GM18867 (cell line): ENCODE measurements at regions not wholly inside any gene's neighbourhood (a gene's known extent, or its start where the extent isn't known, plus 50 kb on each side); places are given as distances from the start of the nearest gene placed in this dataset.
"Not testable (repeated sequence)": the region's sequence is repeated elsewhere in the genome, so short reads cannot be mapped to it uniquely, and the experiment has no call there.

Source experiments
- ATAC-seq: cut with Tn5 transposase; IDR thresholded peaks from one replicate; pipeline ENCODE4 v1.9.1; 2021; ENCODE audit warnings: mild to moderate bottlenecking, moderate library complexity; ENCODE audit not compliant: unreplicated experiment

DNA sequence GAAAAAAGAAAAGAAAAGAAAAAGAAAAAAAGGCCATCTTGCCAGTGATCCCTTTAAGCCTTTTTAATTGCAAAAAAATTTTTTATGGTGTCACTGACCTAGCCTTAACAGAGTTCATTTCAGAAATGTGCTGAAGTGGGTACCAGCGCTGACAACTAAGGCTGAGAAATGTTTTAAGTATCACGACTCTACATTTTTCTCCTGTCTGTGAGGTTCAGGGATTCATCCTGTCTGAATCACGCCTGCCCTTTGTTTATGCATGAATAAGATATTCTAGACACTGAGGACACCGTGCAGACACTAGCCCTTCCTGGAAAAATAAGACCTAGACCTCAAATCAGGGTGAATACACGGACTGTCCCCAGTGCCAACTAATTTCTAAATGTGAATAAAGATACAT lies 154.4 kb upstream of the NOCT start:
- no peak for ATAC-seq

DNA sequence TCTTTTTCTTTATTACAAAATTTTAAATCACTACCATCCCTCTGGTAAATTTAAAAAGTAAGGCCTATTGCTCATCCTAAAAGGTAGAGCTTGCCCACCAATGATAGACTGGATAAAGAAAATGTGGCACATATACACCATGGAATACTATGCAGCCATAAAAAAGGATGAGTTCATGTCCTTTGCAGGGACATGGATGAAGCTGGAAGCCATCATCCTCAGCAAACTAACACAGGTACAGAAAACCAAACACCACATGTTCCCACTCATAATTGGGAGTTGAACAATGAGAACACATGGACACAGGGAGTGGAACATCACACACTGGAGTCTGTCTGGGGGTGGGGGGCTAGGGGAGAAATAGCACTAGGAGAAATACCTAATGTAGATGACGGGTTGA lies 155.2 kb upstream of the NOCT start:
- ATAC-seq = not testable (repeated sequence)

DNA sequence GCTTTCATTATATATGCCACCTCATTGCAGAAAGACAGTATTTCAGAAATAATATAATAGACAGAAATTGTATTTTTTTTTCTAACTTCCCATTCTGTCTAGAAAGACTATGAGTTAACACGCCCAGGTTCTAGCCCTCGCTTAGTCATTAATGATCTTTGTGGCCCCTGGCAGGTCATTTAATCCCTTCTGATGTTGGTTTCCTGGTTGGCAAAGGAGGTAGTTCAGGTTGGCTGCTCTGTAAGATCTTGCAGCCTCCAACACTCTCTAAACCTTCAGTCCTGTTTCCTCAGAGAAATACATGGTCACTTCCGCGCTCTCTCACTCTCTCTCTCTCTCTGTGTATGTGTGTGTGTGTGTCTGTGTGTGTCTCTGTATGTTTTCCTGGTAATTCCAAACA lies 156.3 kb upstream of the NOCT start:
- no peak for ATAC-seq

DNA sequence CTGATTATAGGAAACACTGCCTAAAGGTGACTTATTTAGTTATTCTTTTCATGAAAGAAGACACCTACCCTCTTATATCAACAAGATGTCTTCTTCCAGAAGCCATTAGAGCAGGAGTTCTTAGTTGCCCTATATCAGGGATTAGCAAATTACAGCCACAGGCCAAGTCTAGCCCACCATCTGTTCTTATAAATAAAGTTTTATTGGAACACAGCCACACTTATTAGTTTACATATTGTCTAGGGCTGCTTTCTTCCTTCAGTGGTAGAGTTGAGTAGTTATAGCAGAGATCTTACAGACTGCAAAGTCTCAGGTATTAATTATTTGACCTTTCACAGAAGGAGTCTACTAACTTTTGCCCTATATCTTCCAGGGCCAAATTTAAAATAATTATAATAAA lies 157.2 kb upstream of the NOCT start:
- ATAC-seq = no peak

DNA sequence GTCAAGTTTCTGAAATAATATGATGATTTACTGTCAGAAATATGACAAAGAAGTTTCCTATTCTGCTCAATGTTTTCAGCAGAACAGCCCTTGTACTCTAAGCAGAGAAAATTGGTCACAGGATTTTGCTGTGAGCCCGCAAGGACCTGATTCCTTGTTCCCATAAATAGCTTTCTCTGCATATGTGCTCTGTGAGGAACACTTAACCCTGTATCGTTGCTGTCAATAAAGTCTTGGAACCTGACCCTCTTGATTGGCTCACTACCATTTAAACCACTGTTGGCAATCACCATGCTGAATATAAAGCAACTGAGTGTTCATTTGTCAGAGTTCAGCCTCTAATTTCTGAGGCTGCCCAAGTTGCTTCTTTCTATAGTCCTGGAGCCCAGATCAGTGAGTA lies 158.2 kb upstream of the NOCT start:
- no peak for ATAC-seq

DNA sequence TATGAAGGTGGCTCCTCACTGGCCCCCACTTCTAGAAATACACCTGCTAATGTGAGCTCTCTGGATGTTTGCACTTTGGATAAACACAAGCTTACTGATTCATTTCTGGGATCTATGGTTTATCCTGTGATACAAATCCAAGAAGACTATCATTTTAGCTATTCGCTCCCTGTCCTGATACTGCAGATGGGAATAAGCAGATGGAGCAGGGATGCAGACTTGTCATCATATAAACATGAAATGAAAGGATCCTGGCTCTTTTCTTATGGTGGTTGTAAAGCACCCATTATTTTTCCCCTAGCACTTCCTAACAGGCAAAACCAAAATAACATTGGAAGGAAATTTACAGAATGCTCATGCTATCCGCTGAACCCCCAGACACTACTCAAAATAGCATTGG lies 162.9 kb upstream of the NOCT start:
- no peak for ATAC-seq

DNA sequence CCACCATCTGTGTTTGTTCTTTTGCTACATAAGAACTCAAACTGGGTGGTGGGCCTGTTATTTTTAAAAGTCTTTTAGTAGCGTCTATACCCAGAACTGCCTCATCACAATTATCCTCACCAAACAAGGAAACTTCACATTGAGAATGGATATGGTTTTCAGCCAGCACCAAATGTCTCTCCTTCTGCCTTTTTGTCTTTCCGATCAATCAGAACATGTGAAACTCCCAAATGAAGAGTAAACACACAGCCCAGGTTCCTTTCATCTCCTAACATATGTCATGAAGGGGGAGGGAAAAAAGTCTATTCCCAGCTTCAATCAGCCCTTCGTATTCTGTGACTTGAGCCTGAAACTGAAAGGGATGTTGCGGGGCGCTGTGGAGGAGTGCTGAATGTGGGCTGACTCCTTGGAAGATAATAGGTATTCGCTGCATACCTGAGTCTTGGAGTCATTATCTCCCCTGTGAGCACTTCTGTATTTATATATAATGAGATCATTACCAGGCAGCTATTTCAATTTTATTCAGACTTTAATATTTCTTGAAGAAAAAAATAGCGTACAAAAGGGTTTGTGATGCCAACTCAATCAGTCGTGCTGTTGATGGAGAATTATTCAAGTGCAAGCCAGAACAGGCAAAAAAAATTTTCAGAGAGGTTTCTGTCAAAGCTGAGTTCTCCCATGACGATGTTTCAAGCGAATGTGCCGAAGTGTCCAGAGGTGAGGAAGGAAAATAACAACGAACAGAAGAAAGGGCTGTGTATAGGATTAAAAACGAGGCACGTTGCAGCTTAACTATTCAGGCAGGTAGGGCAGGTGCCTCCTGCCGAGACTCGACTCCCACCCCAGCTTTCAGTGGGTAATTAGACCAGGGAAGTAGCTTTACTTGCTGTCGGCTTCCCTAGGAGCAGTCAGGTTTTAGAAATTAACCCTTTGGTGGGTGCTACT lies 163.9 kb upstream of the NOCT start:
- no peak for ATAC-seq

DNA sequence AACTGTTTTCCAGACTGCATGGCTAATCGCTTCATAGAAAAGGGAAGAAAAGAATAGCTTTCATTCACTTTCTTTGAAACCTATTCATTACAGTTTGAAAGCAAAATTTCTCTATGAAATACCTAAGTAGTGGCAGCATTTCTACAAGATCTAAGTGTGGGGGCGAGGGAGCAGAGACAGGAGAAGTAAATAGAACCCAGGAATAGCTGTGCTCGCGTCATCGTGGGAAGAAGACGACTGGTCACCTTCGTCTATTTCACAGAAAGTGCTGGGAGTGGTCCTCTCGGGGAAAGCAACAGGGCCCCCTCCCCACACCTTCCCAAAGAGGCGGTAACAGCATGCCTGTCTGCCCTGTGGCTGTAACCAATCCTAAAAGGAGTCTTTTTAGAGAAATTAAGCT lies 169.9 kb upstream of the NOCT start:
- no peak for ATAC-seq

DNA sequence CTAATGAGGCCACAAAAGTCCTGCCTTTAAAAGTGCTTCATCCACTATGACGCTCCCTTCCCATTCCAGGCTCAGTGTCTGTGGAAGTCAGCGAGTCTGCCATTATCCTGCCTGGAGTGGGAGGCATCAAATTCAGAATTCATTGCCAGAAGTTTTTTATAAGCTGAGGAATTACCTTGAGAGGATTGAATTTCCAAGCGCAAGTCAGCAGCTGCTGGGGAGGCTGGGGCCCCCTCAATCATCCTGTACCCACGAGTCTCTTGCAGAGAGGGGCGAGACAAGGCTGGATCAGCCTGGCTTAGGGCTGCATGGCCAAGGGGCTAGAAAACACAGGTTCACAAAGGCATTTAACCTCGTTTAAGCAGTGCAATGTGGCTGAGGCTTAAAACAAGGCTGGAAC lies 170.5 kb upstream of the NOCT start:
- ATAC-seq = no peak

DNA sequence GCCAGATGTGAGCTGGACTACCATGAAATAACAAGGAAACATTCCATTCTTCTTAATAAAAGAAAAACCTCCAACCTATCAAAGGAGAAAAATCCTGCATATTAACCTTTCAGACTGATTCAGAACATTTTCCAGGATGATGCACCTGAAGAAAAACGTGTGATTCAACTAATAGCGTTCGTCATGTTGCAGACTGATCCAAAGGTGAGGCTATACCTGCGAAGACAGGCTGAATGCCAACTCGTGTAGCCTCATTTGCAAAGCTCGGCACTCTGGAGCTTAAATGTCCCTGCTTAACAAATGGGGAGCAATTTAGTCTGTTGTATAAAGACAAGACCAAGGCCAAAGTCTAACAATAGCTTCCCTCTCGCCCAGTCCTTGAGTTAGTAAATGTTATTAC lies 172.0 kb upstream of the NOCT start:
- ATAC-seq = no peak

DNA sequence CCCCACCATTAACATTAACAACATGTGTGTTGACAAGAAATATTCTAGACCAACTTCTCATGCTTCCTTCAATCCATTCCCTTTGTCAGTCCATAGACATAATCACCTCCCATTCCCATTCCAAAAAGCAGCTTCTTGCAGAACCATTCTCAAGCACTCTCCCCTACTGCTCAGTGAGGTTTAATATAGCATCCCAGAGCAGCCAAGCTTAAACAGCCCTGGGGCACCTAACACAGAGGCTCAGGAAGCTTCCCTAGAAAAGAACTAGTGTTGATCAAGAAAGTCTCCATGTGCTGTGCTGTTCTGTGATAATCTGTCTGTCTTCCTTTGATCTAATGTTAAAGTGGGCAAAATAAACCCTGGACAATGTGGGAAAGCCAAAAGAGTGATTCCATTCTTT lies 174.2 kb upstream of the NOCT start:
- no peak for ATAC-seq

DNA sequence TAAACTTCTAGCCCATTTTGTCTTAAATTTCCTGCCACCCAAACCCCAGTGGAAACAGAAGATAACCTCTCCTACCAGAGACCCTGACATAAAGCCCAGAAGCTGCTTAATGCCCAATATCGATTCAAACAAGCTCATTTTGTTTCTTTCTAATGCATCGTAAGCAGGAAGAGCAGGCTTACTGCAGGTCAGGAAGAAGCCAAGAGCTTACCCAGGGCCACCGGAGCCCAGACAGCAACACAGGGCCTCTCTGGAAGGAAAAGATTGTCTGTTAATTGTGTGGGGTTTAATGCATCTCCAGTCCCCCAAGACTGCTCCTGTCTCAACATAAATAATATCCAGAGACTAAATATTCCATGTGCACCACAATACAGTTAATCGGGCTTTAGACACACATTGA lies 177.3 kb upstream of the NOCT start:
- ATAC-seq = no peak

DNA sequence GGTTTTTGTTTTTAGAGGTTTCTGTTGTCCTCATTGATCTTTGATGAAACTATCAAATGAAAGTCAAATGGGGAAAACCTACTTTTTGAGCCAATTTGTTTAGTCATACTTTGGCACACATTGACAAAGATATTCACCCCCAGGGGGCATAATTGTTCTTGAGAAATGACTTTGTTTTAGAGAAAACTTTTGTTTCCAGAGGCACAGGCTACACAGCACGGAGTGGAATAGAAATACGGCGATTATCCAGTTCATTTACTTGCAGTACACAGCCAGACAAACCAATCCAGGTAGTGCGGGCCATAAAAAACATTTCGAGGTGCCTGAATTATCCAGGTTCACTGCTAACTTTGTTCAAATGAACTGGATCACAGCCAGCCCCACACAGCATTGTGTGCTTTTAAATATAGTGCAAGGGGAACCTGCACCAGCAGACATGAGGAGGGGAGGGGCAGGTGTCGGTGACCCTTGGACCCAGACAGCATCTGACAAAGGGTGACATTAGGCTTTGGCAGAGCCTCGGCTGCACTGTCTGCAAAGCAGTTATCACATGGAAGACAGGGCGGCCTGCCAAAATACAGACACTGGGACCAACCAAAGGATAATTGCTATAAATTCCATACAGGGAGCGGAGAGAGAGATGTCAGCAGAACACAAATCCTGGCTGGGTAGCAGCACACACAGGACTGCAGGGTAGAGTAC lies 179.6 kb upstream of the NOCT start:
- ATAC-seq = no peak

DNA sequence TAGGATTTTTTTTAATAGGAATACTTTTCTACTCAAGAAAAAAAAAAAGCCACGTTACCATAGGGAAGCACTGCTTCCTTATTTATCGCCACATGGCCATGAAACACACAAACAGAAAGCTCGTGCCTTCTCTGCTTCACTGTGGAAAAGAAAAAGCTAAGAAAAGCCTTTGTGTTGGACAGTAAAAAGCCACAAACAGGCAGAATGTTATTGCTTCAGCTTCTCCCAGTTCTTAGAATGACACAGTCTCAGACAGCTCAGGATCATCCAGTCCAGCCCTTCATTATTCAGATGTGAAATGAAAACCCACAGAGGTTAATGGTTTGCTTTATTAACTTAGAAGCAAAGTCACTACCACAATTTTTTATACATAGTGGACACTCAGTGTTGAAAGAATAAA lies 181.6 kb upstream of the NOCT start:
- ATAC-seq = no peak

DNA sequence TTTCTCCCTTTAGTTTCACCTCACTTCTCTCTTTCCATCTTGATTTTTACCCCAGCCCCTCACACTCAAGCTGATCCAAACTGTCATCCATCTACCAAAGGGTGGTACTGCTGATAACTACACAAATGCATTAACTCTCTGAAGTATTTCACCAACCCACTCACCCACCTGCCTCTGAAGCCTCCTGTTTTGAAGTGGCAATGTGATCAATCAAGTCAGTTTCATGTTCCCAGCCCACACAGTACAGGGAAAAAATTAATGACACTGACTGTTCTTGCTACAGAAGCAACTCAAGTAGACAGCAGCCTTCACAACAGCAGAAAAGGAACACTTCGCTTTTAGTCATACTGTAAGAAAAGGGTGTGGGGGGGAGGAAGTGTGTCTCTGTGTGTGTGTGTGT lies 183.0 kb upstream of the NOCT start:
- ATAC-seq = no peak

DNA sequence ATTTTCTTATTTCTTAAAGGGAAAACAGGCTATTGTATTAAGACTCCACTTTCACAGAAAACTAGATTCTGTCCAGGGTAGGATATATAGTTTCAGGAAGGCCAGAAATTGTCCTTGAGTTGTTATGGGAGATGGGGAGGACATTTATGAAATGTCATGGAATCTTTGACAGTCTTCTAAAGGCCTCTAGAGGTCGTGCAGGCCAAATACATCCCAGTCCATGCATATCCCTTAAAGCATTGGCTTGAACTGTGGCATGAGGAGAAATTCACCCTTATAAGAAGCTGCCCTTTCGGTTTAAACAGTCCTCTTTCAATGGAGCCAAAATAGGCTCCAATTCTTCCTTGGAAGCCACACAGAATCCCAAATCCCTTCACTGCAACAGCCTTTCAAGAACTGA lies 183.6 kb upstream of the NOCT start:
- no peak for ATAC-seq

DNA sequence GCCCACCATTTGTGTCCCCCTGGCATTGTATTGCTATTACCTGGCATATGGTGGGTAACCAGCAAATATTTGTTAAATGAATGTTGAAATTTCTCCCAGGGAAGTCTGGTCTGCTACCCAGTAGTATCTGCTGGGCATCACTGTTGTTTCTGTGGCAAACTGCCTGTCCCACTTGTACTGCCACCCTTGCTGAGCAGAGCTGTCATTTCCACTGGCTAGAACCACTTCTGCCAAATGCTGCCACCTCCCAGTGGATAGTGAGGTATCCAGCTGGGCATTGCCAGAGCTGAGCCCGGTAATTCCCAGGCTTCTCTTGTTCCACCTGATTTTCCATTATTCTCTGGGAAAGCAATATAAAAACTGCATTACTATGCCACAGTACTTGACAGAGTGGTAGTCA lies 186.7 kb upstream of the NOCT start:
- ATAC-seq = no peak

DNA sequence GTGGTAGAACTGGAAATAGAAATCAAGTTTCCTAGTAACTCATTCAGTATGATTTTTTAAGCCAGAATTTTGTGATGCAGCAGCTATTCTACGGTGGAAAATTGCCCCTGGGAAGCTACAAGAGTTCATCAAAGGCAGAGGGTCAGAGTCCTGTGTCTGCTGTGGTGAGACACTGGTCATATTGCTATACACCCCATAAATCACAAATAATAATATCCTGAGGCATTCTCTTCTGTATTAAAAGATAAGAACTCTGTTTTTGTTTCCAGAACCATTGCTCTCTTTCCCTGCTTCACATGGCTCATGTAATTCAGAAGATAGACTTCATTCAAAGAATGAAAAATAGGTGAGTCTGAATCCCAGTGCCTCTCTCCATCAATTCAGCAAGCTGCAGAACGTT lies 188.8 kb upstream of the NOCT start:
- no peak for ATAC-seq

DNA sequence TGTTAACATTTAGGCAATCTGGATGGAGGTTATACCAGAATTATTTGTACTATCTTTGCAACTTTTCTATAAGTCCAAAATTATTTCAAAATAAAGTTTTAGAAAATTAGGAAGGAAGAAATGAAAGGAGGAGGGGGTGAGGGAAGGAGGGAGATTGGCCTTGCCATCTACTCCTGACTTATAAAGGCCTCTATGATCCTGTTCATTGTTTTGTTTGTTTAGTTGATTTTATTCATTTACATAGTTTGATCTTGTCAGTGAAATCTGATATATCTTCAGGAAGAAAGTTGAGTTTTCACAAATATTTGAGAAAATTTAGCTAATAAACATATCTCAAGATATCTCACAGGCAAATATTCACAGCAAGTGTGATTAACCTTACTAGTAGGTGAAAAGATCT lies 189.3 kb upstream of the NOCT start:
- no peak for ATAC-seq

DNA sequence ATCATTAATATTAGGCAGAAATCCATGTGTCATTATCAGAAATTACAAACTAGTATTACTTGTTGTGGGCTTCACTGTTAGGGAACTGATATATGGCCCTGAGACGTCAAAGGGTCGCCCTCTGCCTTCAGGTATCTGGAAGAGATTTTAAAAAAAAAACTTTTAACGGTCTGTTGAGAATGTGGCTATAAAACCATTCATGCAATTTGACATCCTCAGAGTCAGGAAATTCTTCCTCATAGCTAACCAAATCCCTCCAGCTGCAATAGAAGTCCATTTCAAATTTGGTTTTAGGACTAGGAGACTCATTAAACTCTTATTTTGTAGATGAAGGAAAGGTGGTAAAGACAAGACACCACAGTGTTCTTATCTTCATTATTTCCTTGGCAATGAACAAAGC lies 194.2 kb upstream of the NOCT start:
- no peak for ATAC-seq

DNA sequence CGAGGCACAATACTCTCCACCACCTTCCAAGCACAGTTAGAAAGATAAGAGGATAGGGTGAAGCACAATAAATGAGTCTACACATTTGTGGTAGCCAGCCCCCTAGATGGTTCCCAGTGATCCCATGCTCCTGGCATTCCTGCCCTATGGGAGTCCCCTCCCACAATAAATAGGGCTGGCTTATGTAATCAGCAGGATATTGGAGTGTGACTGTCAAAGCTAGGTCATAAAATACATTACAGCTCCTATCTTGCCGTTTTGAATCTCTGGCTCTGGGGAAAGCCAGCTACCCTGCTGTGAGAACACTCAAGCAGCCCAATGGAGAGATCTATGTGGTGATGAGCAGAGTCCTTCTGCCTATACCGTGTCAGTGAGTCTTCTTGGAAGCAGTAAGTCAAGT lies 198.7 kb upstream of the NOCT start:
- no peak for ATAC-seq

DNA sequence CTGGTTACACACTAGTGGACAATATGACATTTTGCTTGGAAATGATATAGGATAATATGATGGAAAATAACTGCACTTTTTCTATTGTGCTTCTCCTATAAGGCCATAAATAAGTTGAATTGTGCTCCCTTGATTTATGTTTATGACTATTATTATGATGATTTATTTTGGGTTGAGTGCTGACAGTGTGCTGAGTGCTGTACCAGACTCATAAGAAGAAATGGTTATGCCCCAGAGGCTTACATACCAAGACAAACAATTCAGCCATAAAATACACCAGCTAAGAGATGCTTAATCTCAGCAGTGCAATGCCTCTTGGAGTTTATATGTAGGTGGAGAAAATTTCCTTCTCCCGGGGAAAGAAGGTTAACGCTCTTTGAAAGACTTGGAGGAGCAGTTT lies 199.8 kb upstream of the NOCT start:
- no peak for ATAC-seq
